ENCODE measurements at regions not wholly inside any gene's neighbourhood (a gene's known extent, or its start where the extent isn't known, plus 50 kb on each side); places are given as distances from the start of the nearest gene placed in this dataset.

DNA sequence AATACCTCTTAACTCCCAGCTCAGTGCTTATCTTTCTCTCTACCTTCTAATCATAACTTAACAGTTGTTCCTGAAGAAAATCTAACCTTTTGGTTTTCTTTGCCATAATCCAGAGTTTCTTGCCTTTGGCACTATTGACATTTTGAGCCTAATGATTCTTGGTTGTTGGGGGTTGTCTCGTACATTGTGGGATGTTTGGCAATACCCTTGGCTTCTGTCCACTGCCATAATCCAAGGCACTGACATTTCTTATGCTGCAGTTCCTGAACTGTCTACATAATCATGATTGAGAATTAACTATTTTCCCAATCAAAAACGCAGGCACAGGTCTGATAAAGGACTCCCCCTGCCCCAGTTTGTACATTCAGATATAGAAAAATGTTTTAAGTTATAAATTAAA lies 203.2 kb upstream of the MEX3C start:
- Mint-ChIP-seq H3K27me3 (ENCODE audit: low read depth) (peaks cover 3% of the 10 kb centered on the region), H3K4me3 (ENCODE audit: unreplicated experiment) (no peak overlapping the region), H3K27ac (ENCODE audit: unreplicated experiment) (no peak overlapping the region), H3K36me3 (ENCODE audit: low read depth) (no peaks in the 10 kb centered on the region), H3K4me1 (ENCODE audit: low read depth) (peaks cover 3% of the 10 kb centered on the region), H3K9me3 (ENCODE audit: low read depth) (no peaks in the 10 kb centered on the region)
- no peak for DNase-seq (ENCODE audit: low spot score)
- TF ChIP-seq, protein P1, sequence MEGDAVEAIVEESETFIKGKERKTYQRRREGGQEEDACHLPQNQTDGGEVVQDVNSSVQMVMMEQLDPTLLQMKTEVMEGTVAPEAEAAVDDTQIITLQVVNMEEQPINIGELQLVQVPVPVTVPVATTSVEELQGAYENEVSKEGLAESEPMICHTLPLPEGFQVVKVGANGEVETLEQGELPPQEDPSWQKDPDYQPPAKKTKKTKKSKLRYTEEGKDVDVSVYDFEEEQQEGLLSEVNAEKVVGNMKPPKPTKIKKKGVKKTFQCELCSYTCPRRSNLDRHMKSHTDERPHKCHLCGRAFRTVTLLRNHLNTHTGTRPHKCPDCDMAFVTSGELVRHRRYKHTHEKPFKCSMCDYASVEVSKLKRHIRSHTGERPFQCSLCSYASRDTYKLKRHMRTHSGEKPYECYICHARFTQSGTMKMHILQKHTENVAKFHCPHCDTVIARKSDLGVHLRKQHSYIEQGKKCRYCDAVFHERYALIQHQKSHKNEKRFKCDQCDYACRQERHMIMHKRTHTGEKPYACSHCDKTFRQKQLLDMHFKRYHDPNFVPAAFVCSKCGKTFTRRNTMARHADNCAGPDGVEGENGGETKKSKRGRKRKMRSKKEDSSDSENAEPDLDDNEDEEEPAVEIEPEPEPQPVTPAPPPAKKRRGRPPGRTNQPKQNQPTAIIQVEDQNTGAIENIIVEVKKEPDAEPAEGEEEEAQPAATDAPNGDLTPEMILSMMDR (IDR thresholded peaks at IDR 0.05) = no peak

DNA sequence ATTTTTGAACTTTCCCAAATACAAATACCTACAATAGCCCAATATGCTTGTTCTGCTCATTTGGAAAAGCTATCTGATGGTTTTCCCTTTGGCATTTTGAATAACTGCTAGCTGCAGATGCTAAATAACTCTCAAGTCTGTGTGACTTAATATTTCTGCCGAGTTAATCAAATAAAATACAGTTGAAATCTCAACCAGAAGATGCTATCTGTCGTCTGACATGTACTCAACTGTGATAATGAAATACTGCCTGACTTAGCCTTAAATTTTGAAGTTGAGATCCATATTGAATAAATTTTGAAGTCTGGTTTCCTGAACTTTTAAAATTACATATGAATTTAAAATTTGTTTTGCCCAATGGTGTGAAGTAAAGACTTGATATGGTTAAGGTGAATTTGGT lies 204.4 kb upstream of the MEX3C start:
- Mint-ChIP-seq H3K36me3 (ENCODE audit: low read depth) (no peaks in the 10 kb centered on the region), H3K27ac (ENCODE audit: unreplicated experiment) (no peak overlapping the region), H3K27me3 (ENCODE audit: low read depth) (peaks cover 3% of the 10 kb centered on the region), H3K4me3 (ENCODE audit: unreplicated experiment) (no peak overlapping the region), H3K9me3 (ENCODE audit: low read depth) (no peaks in the 10 kb centered on the region), H3K4me1 (ENCODE audit: low read depth) (peaks cover 3% of the 10 kb centered on the region)
- DNase-seq (ENCODE audit: low spot score) = no peak
- TF ChIP-seq, protein P1 (IDR thresholded peaks at IDR 0.05) = no peak

- H3K9me3 Mint-ChIP-seq (ENCODE audit: low read depth) = no peaks in the 10 kb centered on the region
- no peak overlapping the region for H3K27ac Mint-ChIP-seq (ENCODE audit: unreplicated experiment)
- no peak overlapping the region for H3K4me3 Mint-ChIP-seq (ENCODE audit: unreplicated experiment)
- no peak for DNase-seq (ENCODE audit: low spot score)
- H3K36me3 Mint-ChIP-seq (ENCODE audit: low read depth) = no peaks in the 10 kb centered on the region
- H3K4me1 Mint-ChIP-seq (ENCODE audit: low read depth) = no peaks in the 10 kb centered on the region
- TF ChIP-seq, protein P1 (IDR thresholded peaks at IDR 0.05) = no peak
- peaks cover 17% of the 10 kb centered on the region for H3K27me3 Mint-ChIP-seq (ENCODE audit: low read depth)
These were observed 207.1 kb upstream of the MEX3C start for GRCh38 chr18:51404620-51405019.

GRCh38 chr18:51405683-51406477 lies 208.4 kb upstream of the MEX3C start:
- TF ChIP-seq, protein P1 (IDR thresholded peaks at IDR 0.05) = no peak
- Mint-ChIP-seq H3K27me3 (ENCODE audit: low read depth) (peaks cover 19% of the 10 kb centered on the region), H3K4me3 (ENCODE audit: unreplicated experiment) (no peak overlapping the region), H3K27ac (ENCODE audit: unreplicated experiment) (no peak overlapping the region), H3K36me3 (ENCODE audit: low read depth) (no peaks in the 10 kb centered on the region), H3K9me3 (ENCODE audit: low read depth) (no peaks in the 10 kb centered on the region), H3K4me1 (ENCODE audit: low read depth) (no peaks in the 10 kb centered on the region)
- no peak for DNase-seq (ENCODE audit: low spot score)

- TF ChIP-seq, protein P1 (IDR thresholded peaks at IDR 0.05) = no peak
- DNase-seq (ENCODE audit: low spot score) = no peak
- Mint-ChIP-seq H3K27ac (ENCODE audit: unreplicated experiment) (no peak overlapping the region), H3K4me1 (ENCODE audit: low read depth) (no peaks in the 10 kb centered on the region), H3K4me3 (ENCODE audit: unreplicated experiment) (no peak overlapping the region), H3K9me3 (ENCODE audit: low read depth) (no peaks in the 10 kb centered on the region), H3K36me3 (ENCODE audit: low read depth) (no peaks in the 10 kb centered on the region), H3K27me3 (ENCODE audit: low read depth) (peaks cover 4% of the 10 kb centered on the region)
These were observed 220.4 kb upstream of the MEX3C start for GRCh38 chr18:51417643-51418483.
